ENCODE measurements at regions not wholly inside any gene's neighbourhood (a gene's known extent, or its start where the extent isn't known, plus 50 kb on each side); places are given as distances from the start of the nearest gene placed in this dataset.

- H3K4me2 ChIP-seq (ENCODE audit: low read length), result no peak overlapping the region
- H3K9me3 ChIP-seq (replicated peaks; ENCODE audit: low read length), result no peaks in the 10 kb centered on the region
- H3K36me3 ChIP-seq (ENCODE audit: insufficient read depth, low read length), result no peaks in the 10 kb centered on the region
- H3K27me3 ChIP-seq (ENCODE audit: control insufficient read depth, insufficient read depth, low read length), result no peaks in the 10 kb centered on the region
- no peak overlapping the region for H3K9ac ChIP-seq (ENCODE audit: low read depth, low read length)
- no peak overlapping the region for H3K4me3 ChIP-seq (ENCODE audit: low read length)
- H3K4me1 ChIP-seq (ENCODE audit: control insufficient read depth, insufficient read depth, low read length), result no peaks in the 10 kb centered on the region
Observed at GRCh38 chr13:34591129-34591528, 350.9 kb upstream of the NBEA start.

- no peak overlapping the region for H3K4me3 ChIP-seq (ENCODE audit: low read length)
- no peaks in the 10 kb centered on the region for H3K9me3 ChIP-seq (replicated peaks; ENCODE audit: low read length)
- no peaks in the 10 kb centered on the region for H3K27me3 ChIP-seq (ENCODE audit: control insufficient read depth, insufficient read depth, low read length)
- no peaks in the 10 kb centered on the region for H3K4me1 ChIP-seq (ENCODE audit: control insufficient read depth, insufficient read depth, low read length)
- no peak overlapping the region for H3K4me2 ChIP-seq (ENCODE audit: low read length)
- H3K9ac ChIP-seq (ENCODE audit: low read depth, low read length), result no peak overlapping the region
- H3K36me3 ChIP-seq (ENCODE audit: insufficient read depth, low read length), result no peaks in the 10 kb centered on the region
Observed at GRCh38 chr13:34591900-34592529, 350.1 kb upstream of the NBEA start.

DNA sequence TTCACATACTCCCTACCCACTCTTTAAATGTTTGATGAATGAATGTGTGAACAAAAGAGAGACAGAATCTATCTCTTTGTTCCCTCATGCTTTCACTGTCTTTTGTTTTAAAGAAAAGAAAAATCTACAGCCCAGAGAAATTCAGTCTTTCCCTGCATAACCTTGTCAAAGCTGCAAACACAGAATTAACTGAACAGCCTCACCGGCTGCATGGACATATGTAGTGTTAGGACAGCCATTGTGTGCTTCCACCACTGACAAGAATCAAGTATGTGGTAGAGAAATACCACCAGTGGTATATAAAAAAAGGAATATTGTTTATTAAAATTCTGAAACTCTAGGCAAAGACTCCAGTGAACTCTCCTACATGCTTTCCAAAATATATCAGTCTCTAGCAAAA lies 348.4 kb upstream of the NBEA start:
- H3K4me1 ChIP-seq (ENCODE audit: control insufficient read depth, insufficient read depth, low read length), result no peaks in the 10 kb centered on the region
- H3K4me3 ChIP-seq (ENCODE audit: low read length), result no peak overlapping the region
- no peaks in the 10 kb centered on the region for H3K36me3 ChIP-seq (ENCODE audit: insufficient read depth, low read length)
- no peaks in the 10 kb centered on the region for H3K9me3 ChIP-seq (replicated peaks; ENCODE audit: low read length)
- H3K9ac ChIP-seq (ENCODE audit: low read depth, low read length), result no peak overlapping the region
- H3K27me3 ChIP-seq (ENCODE audit: control insufficient read depth, insufficient read depth, low read length), result no peaks in the 10 kb centered on the region
- no peak overlapping the region for H3K4me2 ChIP-seq (ENCODE audit: low read length)

- H3K4me1 ChIP-seq (ENCODE audit: control insufficient read depth, insufficient read depth, low read length), result no peaks in the 10 kb centered on the region
- H3K9ac ChIP-seq (ENCODE audit: low read depth, low read length), result no peak overlapping the region
Observed at GRCh38 chr13:34594507-34594906, 347.6 kb upstream of the NBEA start.

GRCh38 chr13:34608331-34608730 lies 333.7 kb upstream of the NBEA start:
- no peak overlapping the region for H3K4me2 ChIP-seq (ENCODE audit: low read length)
- H3K36me3 ChIP-seq (ENCODE audit: insufficient read depth, low read length), result no peaks in the 10 kb centered on the region
- no peak overlapping the region for H3K9ac ChIP-seq (ENCODE audit: low read depth, low read length)
- no peaks in the 10 kb centered on the region for H3K9me3 ChIP-seq (replicated peaks; ENCODE audit: low read length)
- H3K27me3 ChIP-seq (ENCODE audit: control insufficient read depth, insufficient read depth, low read length), result no peaks in the 10 kb centered on the region
- no peaks in the 10 kb centered on the region for H3K4me1 ChIP-seq (ENCODE audit: control insufficient read depth, insufficient read depth, low read length)
- H3K4me3 ChIP-seq (ENCODE audit: low read length), result no peak overlapping the region

More at GRCh38 chr13:34594507-34594906, 347.6 kb upstream of the NBEA start:
- Histone ChIP-seq H3K36me3 (ENCODE audit: insufficient read depth, low read length) (no peaks in the 10 kb centered on the region), H3K27me3 (ENCODE audit: control insufficient read depth, insufficient read depth, low read length) (no peaks in the 10 kb centered on the region), H3K4me2 (ENCODE audit: low read length) (no peak overlapping the region), H3K4me3 (ENCODE audit: low read length) (no peak overlapping the region), H3K9me3 (replicated peaks; ENCODE audit: low read length) (no peaks in the 10 kb centered on the region)

GRCh38 chr13:34611671-34612070 lies 330.4 kb upstream of the NBEA start:
- no peak overlapping the region for H3K9ac ChIP-seq (ENCODE audit: low read depth, low read length)
- H3K9me3 ChIP-seq (replicated peaks; ENCODE audit: low read length), result no peaks in the 10 kb centered on the region
- H3K4me3 ChIP-seq (ENCODE audit: low read length), result no peak overlapping the region
- H3K4me2 ChIP-seq (ENCODE audit: low read length), result no peak overlapping the region
- no peaks in the 10 kb centered on the region for H3K36me3 ChIP-seq (ENCODE audit: insufficient read depth, low read length)
- no peaks in the 10 kb centered on the region for H3K27me3 ChIP-seq (ENCODE audit: control insufficient read depth, insufficient read depth, low read length)
- H3K4me1 ChIP-seq (ENCODE audit: control insufficient read depth, insufficient read depth, low read length), result no peaks in the 10 kb centered on the region

- Histone ChIP-seq H3K36me3 (ENCODE audit: insufficient read depth, low read length) (no peaks in the 10 kb centered on the region), H3K4me2 (ENCODE audit: low read length) (no peak overlapping the region), H3K4me3 (ENCODE audit: low read length) (no peak overlapping the region), H3K4me1 (ENCODE audit: control insufficient read depth, insufficient read depth, low read length) (no peaks in the 10 kb centered on the region), H3K9ac (ENCODE audit: low read depth, low read length) (no peak overlapping the region), H3K9me3 (replicated peaks; ENCODE audit: low read length) (no peaks in the 10 kb centered on the region), H3K27me3 (ENCODE audit: control insufficient read depth, insufficient read depth, low read length) (no peaks in the 10 kb centered on the region)
Observed at GRCh38 chr13:34617473-34618083, 324.5 kb upstream of the NBEA start.

GRCh38 chr13:34618654-34619053 lies 323.4 kb upstream of the NBEA start:
- Histone ChIP-seq H3K4me3 (ENCODE audit: low read length) (no peak overlapping the region), H3K9me3 (replicated peaks; ENCODE audit: low read length) (no peaks in the 10 kb centered on the region), H3K27me3 (ENCODE audit: control insufficient read depth, insufficient read depth, low read length) (no peaks in the 10 kb centered on the region), H3K9ac (ENCODE audit: low read depth, low read length) (no peak overlapping the region), H3K4me1 (ENCODE audit: control insufficient read depth, insufficient read depth, low read length) (no peaks in the 10 kb centered on the region), H3K36me3 (ENCODE audit: insufficient read depth, low read length) (no peaks in the 10 kb centered on the region), H3K4me2 (ENCODE audit: low read length) (no peak overlapping the region)

DNA sequence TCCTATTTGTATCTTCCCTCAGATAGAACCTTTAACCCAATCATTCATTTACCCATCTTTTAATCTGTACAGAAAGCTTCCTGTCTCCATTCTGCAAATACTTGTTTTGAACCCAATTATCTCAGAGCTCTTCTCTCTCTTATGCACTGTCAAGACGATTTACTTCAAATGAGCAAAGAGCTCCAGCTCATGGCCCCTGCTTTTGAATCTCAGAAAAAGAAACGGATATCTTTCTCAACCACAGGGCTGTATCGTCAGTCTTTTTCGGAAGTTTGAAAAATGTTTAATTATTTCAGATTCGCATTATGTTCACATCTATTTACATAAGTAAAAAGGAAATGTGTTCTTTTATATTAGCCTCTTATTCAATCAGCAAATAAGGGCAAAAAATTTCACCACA lies 322.7 kb upstream of the NBEA start:
- no peaks in the 10 kb centered on the region for H3K9me3 ChIP-seq (replicated peaks; ENCODE audit: low read length)
- H3K27me3 ChIP-seq (ENCODE audit: control insufficient read depth, insufficient read depth, low read length), result no peaks in the 10 kb centered on the region
- H3K4me1 ChIP-seq (ENCODE audit: control insufficient read depth, insufficient read depth, low read length), result no peaks in the 10 kb centered on the region
- no peak overlapping the region for H3K4me2 ChIP-seq (ENCODE audit: low read length)
- H3K36me3 ChIP-seq (ENCODE audit: insufficient read depth, low read length), result no peaks in the 10 kb centered on the region
- H3K9ac ChIP-seq (ENCODE audit: low read depth, low read length), result no peak overlapping the region
- no peak overlapping the region for H3K4me3 ChIP-seq (ENCODE audit: low read length)

- Histone ChIP-seq H3K4me2 (ENCODE audit: low read length) (no peak overlapping the region), H3K9me3 (replicated peaks; ENCODE audit: low read length) (no peaks in the 10 kb centered on the region), H3K4me1 (ENCODE audit: control insufficient read depth, insufficient read depth, low read length) (no peaks in the 10 kb centered on the region), H3K4me3 (ENCODE audit: low read length) (no peak overlapping the region), H3K9ac (ENCODE audit: low read depth, low read length) (no peak overlapping the region), H3K36me3 (ENCODE audit: insufficient read depth, low read length) (no peaks in the 10 kb centered on the region), H3K27me3 (ENCODE audit: control insufficient read depth, insufficient read depth, low read length) (no peaks in the 10 kb centered on the region)
Observed at GRCh38 chr13:34620074-34620850, 321.8 kb upstream of the NBEA start.

- Histone ChIP-seq H3K4me3 (ENCODE audit: low read length) (no peak overlapping the region), H3K36me3 (ENCODE audit: insufficient read depth, low read length) (no peaks in the 10 kb centered on the region), H3K27me3 (ENCODE audit: control insufficient read depth, insufficient read depth, low read length) (peaks cover under 1% of the 10 kb centered on the region), H3K9me3 (replicated peaks; ENCODE audit: low read length) (no peaks in the 10 kb centered on the region), H3K4me2 (ENCODE audit: low read length) (no peak overlapping the region), H3K4me1 (ENCODE audit: control insufficient read depth, insufficient read depth, low read length) (no peaks in the 10 kb centered on the region), H3K9ac (ENCODE audit: low read depth, low read length) (no peak overlapping the region)
Observed at GRCh38 chr13:34620862-34621261, 321.2 kb upstream of the NBEA start.

Data from skeletal muscle satellite cell (primary cell).